ENCODE measurements at regions not wholly inside any gene's neighbourhood (a gene's known extent, or its start where the extent isn't known, plus 50 kb on each side); places are given as distances from the start of the nearest gene placed in this dataset.

GRCh38 chr2:43127941-43128558, 98.4 kb downstream of the ZFP36L2 start:
- no peak for ATAC-seq
- Mint-ChIP-seq H3K9me3 (no peaks in the 10 kb centered on the region), H3K36me3 (ENCODE audit: insufficient read depth) (no peaks in the 10 kb centered on the region), H3K27me3 (ENCODE audit: low read depth) (no peaks in the 10 kb centered on the region), H3K4me1 (ENCODE audit: low read depth) (peaks cover 73% of the 10 kb centered on the region), H3K4me3 (no peak overlapping the region)
- DNase-seq, result no peak

- peak; percentile 93 for DNase-seq
- Mint-ChIP-seq H3K4me1 (ENCODE audit: low read depth) (peaks cover 67% of the 10 kb centered on the region), H3K9me3 (no peaks in the 10 kb centered on the region), H3K4me3 (peak overlapping the region; percentile 30), H3K36me3 (ENCODE audit: insufficient read depth) (no peaks in the 10 kb centered on the region), H3K27me3 (ENCODE audit: low read depth) (no peaks in the 10 kb centered on the region)
- ATAC-seq, result peak; percentile 55 to 63
These were observed 99.0 kb downstream of the ZFP36L2 start for GRCh38 chr2:43127208-43127940.

- Mint-ChIP-seq H3K4me3 (no peak overlapping the region), H3K27me3 (ENCODE audit: low read depth) (no peaks in the 10 kb centered on the region), H3K9me3 (no peaks in the 10 kb centered on the region), H3K36me3 (ENCODE audit: insufficient read depth) (no peaks in the 10 kb centered on the region), H3K4me1 (ENCODE audit: low read depth) (peaks cover 62% of the 10 kb centered on the region)
- DNase-seq (no peak), ATAC-seq (no peak)
These were observed 99.6 kb downstream of the ZFP36L2 start for GRCh38 chr2:43126817-43127207.

- no peak for DNase-seq
- ATAC-seq, result no peak
- Mint-ChIP-seq H3K4me1 (ENCODE audit: low read depth) (peaks cover 48% of the 10 kb centered on the region), H3K9me3 (no peaks in the 10 kb centered on the region), H3K27me3 (ENCODE audit: low read depth) (no peaks in the 10 kb centered on the region), H3K4me3 (no peak overlapping the region), H3K36me3 (ENCODE audit: insufficient read depth) (no peaks in the 10 kb centered on the region)
These were observed 101.1 kb downstream of the ZFP36L2 start for GRCh38 chr2:43125090-43125998.

- no peaks in the 10 kb centered on the region for H3K36me3 Mint-ChIP-seq (ENCODE audit: insufficient read depth)
- no peaks in the 10 kb centered on the region for H3K27me3 Mint-ChIP-seq (ENCODE audit: low read depth)
- H3K4me3 Mint-ChIP-seq, result no peak overlapping the region
- no peak for ATAC-seq
- no peak for DNase-seq
- H3K9me3 Mint-ChIP-seq, result no peaks in the 10 kb centered on the region
- peaks cover 41% of the 10 kb centered on the region for H3K4me1 Mint-ChIP-seq (ENCODE audit: low read depth)
These were observed 101.7 kb downstream of the ZFP36L2 start for GRCh38 chr2:43124687-43125057.

- Mint-ChIP-seq H3K9me3 (peaks cover 4% of the 10 kb centered on the region), H3K36me3 (ENCODE audit: insufficient read depth) (no peaks in the 10 kb centered on the region), H3K27me3 (ENCODE audit: low read depth) (no peaks in the 10 kb centered on the region), H3K4me3 (no peak overlapping the region), H3K4me1 (ENCODE audit: low read depth) (peaks cover 36% of the 10 kb centered on the region)
- DNase-seq, result no peak
- ATAC-seq, result no peak
These were observed 102.3 kb downstream of the ZFP36L2 start for GRCh38 chr2:43123981-43124686.

- Mint-ChIP-seq H3K4me3 (no peak overlapping the region), H3K9me3 (peaks cover 11% of the 10 kb centered on the region)
These were observed 102.9 kb downstream of the ZFP36L2 start for GRCh38 chr2:43123486-43123885.

GRCh38 chr2:43123028-43123427, 103.4 kb downstream of the ZFP36L2 start:
- H3K9me3 Mint-ChIP-seq, result peaks cover 11% of the 10 kb centered on the region
- H3K36me3 Mint-ChIP-seq (ENCODE audit: insufficient read depth), result no peaks in the 10 kb centered on the region
- no peaks in the 10 kb centered on the region for H3K27me3 Mint-ChIP-seq (ENCODE audit: low read depth)
- no peak overlapping the region for H3K4me3 Mint-ChIP-seq
- ATAC-seq (no peak), DNase-seq (no peak)
- peaks cover 25% of the 10 kb centered on the region for H3K4me1 Mint-ChIP-seq (ENCODE audit: low read depth)

More at GRCh38 chr2:43123486-43123885, 102.9 kb downstream of the ZFP36L2 start:
- Mint-ChIP-seq H3K4me1 (ENCODE audit: low read depth) (peaks cover 29% of the 10 kb centered on the region), H3K27me3 (ENCODE audit: low read depth) (no peaks in the 10 kb centered on the region), H3K36me3 (ENCODE audit: insufficient read depth) (no peaks in the 10 kb centered on the region)
- DNase-seq, result no peak
- no peak for ATAC-seq

GRCh38 chr2:43121580-43122314, 104.7 kb downstream of the ZFP36L2 start:
- H3K9me3 Mint-ChIP-seq, result peaks cover 11% of the 10 kb centered on the region
- H3K4me3 Mint-ChIP-seq, result no peak overlapping the region
- no peak for ATAC-seq
- peaks cover 2% of the 10 kb centered on the region for H3K36me3 Mint-ChIP-seq (ENCODE audit: insufficient read depth)
- H3K4me1 Mint-ChIP-seq (ENCODE audit: low read depth), result peaks cover 16% of the 10 kb centered on the region
- H3K27me3 Mint-ChIP-seq (ENCODE audit: low read depth), result no peaks in the 10 kb centered on the region
- no peak for DNase-seq

- no peak for ATAC-seq
- no peak for DNase-seq
- Mint-ChIP-seq H3K4me3 (no peak overlapping the region), H3K27me3 (ENCODE audit: low read depth) (no peaks in the 10 kb centered on the region), H3K9me3 (peaks cover 11% of the 10 kb centered on the region), H3K36me3 (ENCODE audit: insufficient read depth) (peaks cover 2% of the 10 kb centered on the region), H3K4me1 (ENCODE audit: low read depth) (peaks cover 7% of the 10 kb centered on the region)
These were observed 107.1 kb downstream of the ZFP36L2 start for GRCh38 chr2:43119303-43119702.

GRCh38 chr2:43117521-43118143, 108.8 kb downstream of the ZFP36L2 start:
- no peak for ATAC-seq
- Mint-ChIP-seq H3K36me3 (ENCODE audit: insufficient read depth) (peaks cover 2% of the 10 kb centered on the region), H3K4me1 (ENCODE audit: low read depth) (peaks cover 3% of the 10 kb centered on the region), H3K27me3 (ENCODE audit: low read depth) (no peaks in the 10 kb centered on the region), H3K9me3 (peaks cover 11% of the 10 kb centered on the region), H3K4me3 (no peak overlapping the region)
- no peak for DNase-seq

- DNase-seq (no peak), ATAC-seq (no peak)
- Mint-ChIP-seq H3K36me3 (ENCODE audit: insufficient read depth) (peaks cover 2% of the 10 kb centered on the region), H3K27me3 (ENCODE audit: low read depth) (no peaks in the 10 kb centered on the region), H3K4me3 (no peak overlapping the region), H3K9me3 (peaks cover 11% of the 10 kb centered on the region), H3K4me1 (ENCODE audit: low read depth) (peaks cover 2% of the 10 kb centered on the region)
These were observed 109.4 kb downstream of the ZFP36L2 start for GRCh38 chr2:43116988-43117387.

- no peak for DNase-seq
- peaks cover 11% of the 10 kb centered on the region for H3K9me3 Mint-ChIP-seq
- no peaks in the 10 kb centered on the region for H3K27me3 Mint-ChIP-seq (ENCODE audit: low read depth)
- H3K4me3 Mint-ChIP-seq, result no peak overlapping the region
- no peak for ATAC-seq
- H3K4me1 Mint-ChIP-seq (ENCODE audit: low read depth), result peaks cover 2% of the 10 kb centered on the region
- H3K36me3 Mint-ChIP-seq (ENCODE audit: insufficient read depth), result peaks cover 2% of the 10 kb centered on the region
These were observed 110.5 kb downstream of the ZFP36L2 start for GRCh38 chr2:43115881-43116280.
